GM19240 (cell line): ENCODE measurements at regions not wholly inside any gene's neighbourhood (a gene's known extent, or its start where the extent isn't known, plus 50 kb on each side); places are given as distances from the start of the nearest gene placed in this dataset.
"Not testable (repeated sequence)": the region's sequence is repeated elsewhere in the genome, so short reads cannot be mapped to it uniquely, and the experiment has no call there.

ENCODE experiments used
- DNase-seq: peaks from one replicate; pipeline ENCODE4 v3.0.0; 2011; ENCODE audit warnings: low spot score; ENCODE audit not compliant: insufficient read length

DNA sequence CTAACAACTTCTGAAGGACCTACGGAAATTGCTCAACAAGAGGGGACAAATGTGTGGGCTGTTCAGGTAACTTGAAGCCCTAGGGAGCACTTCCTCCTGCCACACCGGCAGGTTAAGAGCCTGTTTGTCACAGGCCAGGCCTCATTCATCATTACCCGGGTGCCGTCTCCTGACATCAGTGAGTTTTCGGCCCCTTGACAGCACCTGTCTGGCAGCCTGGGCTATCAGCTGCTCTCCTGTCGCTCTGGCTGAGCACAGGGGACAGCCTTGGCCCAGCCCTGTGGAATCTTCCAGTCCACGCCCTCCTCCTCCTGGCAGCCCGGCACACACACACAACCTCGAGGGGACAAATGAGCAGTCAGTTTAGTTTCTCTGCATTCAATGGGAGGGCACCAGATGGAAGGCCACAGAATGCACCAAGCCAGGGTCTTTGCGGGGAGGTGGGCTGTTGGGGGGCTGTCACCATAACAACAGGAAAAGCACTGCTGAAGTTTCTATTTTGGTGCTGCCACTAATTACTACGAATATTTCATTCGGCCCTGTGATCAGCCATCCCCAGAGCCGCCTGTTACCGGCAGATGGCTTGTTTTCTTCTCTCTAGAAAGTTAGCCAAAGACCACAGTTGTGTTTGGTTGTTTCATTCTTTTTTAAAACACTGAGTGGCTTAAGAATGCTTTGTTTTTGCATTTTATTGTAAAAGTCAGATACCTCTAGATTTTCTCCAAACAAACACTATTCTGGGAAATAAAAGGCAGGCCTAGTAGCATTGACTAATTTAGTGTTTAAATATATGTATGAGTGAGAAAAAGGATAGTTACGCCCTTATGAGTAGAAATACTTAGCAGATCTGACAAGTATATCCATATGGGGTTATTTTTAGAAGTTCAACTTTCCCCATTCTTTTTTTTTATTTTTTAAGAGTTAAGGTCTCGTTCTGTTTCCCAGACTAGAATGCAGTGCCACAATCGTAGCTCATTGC lies 189.9 kb upstream of the NDUFV2 start:
- DNase-seq: peak; percentile 9

DNA sequence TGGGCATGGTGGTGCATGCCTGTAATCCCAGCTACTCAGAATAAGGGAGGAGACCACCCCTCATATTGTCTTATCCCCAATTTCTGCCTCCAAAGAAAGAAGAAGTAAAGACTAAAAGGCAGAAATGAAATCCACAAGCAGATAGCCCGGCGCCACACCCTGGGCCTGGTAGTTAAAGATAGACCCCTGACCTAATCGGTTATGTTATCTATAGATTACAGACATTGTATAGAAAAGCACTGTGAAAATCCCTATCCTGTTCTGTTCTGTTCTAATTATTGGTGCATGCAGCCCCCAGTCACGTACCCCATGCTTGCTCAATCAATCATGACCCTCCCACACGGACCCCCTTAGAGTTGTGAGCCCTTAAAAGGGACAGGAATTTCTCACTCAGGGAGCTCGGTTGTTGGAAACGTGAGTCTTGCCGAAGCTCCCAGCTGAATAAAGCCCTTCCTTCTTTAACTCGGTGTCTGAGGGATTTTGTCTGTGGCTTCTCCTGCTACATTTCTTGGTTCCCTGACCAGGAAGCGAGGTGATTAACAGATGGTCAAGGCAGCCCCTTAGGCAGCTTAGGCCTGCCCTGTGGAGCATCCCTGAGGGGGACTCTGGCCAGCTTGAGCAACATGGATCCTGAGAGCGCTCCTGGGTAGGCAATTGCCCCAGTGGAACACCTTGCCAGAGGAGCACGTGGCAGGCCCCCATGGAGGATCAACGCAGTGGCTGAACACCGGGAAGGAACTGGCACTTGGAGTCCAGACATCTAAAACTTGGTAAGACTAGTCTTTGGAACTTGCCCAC lies 188.7 kb upstream of the NDUFV2 start:
- DNase-seq: not testable (repeated sequence)

DNA sequence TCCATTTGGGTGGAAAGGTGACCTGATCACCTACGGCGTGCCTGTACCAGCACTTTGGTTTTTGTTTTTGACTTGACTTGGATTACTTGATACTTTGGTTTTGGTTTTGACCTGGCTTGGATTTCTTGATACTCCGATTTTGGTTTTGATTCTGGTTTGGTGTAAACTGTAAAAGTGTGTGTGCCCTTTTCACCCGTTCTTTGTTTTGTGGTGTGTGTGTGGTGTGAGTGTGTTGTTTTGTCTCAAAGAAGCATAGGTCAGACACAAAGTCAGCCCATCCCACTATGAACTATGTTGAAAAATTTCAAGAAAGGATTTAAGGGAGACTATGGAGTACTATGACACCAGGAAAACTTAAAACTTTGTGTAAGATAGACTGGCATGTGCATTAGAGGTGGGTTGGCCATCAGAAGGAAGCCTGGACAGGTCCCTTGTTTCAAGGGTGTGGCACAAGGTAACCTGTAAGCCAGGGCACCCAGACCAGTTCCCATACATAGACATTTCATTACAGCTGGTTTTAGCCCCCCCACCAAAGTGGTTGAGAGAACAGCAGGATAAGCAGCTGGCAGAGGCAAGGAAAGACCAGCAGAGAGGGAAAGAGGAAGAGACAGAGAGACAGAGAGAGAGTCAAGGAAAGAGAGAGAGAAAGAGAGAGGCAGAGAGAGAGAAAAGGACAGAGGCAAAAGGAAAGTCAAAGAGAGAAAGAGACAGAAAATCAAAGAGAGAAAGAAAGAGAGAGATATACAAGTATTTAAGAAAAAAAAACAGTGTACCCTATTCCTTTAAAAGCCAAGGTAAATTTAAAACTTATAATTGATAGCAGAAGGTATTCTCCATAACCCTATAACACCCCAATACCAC lies 187.9 kb upstream of the NDUFV2 start:
- DNase-seq: not testable (repeated sequence)

DNA sequence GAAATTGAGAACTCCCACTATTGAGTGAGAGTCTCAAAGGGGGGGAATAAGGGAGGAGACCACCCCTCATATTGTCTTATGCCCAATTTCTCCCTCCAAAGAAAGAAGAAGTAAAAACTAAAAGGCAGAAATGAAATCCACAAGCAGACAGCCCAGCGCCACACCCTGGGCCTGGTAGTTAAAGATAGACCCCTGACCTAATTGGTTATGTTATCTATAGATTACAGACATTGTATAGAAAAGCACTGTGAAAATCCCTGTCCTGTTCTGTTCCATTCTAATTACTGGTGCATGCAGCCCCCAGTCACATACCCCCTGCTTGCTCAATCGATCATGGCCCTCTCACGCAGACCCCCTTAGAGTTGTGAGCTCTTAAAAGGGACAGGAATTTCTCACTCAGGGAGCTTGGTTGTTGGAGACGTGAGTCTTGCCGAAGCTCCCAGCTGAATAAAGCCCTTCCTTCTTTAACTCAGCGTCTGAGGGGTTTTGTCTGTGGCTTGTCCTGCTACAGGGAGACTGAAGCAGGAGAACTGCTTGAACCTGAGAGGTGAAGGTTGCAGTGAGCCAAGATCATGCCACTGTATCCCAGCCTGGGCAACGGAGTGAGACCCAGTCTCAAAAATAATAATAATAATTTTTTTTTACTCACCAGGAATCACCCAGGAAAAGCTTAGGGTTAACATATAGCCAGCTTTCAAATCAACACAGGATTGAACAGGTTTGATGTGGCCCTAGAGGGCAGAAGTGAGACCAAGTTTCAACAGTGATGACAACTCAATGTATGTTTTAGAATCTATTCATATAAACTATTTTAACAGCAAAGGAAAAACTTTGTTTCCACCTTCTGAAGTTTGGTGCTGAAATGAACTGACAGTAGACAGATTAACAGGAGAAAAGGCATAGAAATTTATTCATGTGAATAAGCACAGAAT lies 181.4 kb upstream of the NDUFV2 start:
- not testable (repeated sequence) for DNase-seq

DNA sequence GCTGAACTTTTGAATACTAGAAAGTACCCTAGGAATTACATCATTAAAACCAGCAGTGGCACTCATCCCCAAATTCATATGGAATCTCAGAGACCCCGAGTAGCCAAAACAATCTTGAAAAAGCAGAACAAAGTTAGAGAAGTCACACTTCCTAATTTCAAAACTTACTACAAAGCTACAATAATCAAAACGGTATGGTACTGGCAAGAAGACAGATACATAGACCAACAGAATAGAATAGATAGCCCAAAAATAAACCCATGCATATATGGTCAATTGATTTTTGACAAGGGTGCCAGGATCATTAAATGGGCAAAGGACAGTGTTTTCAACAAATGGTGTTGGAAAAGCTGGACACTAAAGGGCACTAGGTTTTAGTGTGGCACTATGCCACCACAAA lies 176.0 kb upstream of the NDUFV2 start:
- no peak for DNase-seq

DNA sequence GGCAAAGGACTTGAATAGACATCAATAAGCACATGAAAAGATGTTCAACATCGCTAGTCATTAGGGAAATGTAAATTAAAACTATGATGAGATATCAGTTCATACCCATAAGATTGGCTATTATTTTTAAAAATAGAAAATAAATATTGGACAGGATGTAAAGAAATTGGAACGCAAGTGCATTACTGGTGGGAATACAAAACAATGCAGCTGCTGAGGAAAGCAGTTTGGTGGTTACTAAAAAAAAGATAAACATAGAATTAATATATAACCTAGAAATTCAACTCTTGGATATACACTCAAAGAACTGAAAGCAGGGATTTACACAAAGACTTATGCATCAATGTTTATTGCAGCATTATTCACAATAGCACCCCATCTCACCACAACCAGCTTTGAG lies 174.5 kb upstream of the NDUFV2 start:
- no peak for DNase-seq

DNA sequence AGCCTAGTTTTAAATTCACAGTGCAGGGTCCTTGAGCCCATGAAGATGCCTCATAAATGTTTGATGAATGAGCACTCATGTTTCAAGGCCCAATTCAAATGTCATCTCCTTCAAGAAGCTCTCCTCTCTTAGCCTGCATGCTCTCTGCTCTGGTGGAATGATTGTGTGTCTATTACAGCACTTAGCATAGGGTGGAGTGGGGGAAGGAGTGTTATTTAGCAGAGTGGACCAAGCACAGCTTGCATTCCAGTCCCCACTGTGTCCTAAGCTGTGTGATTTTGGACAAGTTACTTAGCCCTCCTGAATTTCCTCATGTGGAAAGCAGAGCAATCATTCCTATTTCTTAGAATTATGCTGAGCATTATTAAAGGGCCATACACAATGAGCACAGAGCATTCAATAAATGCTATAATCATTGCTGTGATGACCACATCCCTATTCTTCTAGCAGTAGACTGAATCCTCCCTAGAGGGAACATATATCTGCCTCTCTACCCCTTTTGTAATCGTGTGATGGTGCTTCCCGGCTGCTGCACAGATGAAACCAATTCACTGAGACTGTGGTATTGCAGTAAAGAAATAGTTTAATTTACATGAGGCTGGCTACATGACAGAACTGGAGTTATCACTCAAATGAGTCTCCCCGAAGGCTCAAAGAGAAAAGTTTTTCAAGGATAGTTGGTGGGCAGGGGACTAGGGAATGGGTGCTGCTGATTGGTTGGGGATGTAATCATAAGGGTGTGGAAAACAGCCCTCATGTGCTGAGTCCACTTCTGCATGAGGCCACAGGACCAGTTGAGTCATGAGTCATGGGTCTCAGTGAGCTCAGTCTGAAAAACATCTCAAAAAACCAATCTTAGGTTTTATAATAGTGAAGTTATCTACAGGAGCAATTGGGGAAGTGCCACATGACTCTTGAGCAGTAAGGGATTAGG lies 173.4 kb upstream of the NDUFV2 start:
- DNase-seq: no peak

DNA sequence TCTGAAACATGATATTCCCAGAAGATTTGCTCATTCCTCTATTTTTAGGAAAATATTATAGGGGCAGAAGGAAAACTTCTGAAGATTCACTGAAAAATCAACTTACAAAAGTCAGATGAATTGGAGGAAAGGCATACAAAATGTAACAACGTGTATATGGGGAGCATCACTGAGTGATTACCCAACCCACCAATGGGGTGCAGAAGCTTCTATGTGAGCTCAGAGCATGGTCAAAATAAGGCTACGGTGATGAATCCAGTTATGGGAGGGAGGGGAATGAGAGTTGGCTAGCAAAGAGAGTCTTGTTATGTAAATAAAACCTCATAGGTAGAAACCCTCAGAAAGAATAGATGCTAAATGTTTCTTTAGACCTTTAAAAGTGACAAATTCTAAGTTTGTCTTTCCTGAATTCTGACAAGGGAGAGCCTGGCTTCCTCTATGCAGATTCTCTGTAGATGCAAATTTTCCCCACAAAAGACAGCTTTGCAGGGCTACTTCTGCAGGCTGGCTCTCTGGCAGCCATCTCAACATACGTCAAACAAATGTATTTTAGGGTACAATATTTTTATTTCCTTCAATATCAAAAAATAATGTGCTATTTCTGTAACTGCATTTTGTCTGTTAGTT lies 171.4 kb upstream of the NDUFV2 start:
- no peak for DNase-seq

DNA sequence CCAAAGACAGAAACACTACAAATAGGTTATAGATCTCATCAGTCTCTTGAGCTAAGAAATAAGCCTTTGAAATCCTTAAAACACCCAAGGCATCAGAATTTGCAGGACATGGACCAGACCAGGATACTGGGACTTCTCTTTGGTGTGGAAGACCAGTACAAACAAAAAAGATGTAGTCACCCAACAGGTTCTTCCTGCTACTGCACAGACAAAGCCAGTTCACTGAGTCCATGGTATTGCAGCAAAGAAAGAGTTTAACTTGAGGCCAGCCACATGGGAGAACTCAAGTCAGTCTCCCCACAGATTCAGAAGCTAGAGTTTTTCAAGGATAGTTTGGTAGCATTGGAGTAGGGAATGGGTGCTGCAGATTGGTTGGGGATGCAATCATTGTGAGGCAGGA lies 169.6 kb upstream of the NDUFV2 start:
- DNase-seq: no peak

DNA sequence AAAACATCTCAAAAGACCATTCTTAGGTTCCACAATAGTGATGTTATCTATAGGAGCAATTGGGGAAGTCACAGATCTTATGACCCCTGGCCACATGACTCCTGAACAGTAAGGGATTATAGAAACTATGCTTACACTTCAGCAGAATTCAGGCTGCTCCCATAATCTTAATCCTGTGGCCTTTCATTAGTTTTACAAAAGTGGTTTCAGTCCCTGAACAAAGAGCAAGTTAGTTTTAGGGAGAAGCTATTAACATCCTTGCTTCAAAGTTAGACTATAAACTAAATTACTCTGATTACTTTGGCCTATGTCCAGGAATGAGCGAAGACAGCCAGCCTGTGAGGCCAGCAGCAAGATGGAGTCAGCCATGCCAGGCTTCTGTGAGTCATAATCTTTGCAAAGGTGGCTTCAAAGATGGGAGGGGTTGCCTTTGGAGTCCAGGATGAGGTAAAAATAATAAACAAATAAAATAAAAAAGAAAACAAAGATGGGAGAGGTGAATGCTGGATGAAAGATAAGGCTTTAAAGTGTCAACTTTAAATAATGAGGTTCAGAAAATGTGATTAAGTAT lies 168.7 kb upstream of the NDUFV2 start:
- DNase-seq: no peak

DNA sequence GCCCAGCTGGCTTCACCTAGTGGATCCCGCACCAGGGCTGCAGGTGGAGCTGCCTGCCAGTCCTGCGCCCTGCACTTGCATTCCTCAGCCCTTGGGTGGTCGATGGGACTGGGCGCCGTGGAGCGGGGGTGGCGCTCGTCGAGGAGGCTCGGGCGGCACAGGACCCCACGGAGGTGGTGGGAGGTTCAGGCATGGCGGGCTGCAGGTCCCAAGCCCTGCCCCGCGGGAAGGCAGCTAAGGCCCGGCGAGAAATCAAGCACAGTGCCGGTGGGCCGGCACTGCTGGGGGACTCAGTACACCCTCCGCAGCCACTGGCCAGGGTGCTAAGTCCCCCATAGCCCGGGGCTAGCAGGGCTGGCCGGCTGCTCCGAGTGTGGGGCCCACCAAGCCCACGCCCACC lies 167.2 kb upstream of the NDUFV2 start:
- DNase-seq: not testable (repeated sequence)

DNA sequence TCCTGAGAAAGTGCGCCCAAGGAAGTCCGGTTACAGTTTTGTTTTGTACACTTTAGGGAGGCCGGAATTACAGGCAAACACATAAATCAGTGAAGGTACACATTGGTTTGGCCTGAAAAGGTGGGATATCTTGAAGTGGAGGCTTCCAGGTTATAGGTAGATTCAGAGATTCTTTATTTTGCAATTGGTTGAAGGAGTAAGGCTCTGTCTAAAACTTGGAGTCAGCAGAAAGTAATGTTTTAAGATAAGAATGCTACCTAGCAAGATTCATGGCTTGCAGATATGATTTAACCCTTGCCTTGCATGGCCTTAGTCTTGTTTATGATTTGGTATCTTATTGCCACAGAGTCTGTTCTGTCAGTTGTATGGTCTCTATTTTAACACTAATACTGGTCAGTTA lies 165.9 kb upstream of the NDUFV2 start:
- DNase-seq: no peak

DNA sequence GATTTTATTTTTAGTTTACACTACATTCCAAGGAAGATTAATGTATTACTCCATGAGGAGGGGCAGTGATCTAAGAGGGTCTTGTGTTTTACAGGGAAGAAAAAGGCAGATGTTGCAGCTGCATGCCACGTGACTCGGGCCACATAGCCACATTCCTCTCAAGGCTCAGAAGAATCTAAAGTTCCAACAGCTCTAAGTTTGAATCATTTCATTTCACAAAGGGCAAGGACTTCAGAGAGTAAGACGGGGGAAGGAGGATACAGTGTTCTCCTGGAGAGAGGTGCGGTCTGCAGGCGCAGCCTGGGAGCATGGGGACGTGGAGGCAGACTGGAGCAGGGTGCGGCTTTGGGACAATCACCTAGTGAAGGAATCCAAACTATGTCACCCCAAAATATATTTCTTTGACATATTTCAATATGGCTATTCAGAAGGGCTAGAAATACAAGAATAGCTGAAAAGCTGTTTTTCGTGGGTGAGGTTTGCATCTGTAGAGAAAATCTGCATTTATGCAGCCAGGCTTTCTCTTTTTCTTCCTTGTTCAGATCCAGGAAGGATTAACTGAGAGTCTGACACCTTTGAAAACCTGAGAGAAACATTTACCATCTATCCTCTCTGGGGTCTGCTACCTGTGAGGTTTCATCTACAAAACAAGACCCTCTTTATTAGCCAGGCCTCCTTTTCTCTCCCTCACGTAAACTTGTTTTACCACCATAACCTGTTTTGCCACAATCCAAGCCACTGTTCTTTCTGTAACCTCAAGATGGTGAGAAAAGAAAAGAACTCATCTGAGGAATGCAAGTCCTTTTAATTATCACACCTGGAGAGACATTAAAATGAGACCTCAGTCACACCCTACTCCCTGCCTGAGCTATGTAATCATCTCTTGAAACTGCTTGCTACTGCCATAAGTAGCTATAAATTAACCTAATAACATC lies 165.1 kb upstream of the NDUFV2 start:
- DNase-seq: no peak

DNA sequence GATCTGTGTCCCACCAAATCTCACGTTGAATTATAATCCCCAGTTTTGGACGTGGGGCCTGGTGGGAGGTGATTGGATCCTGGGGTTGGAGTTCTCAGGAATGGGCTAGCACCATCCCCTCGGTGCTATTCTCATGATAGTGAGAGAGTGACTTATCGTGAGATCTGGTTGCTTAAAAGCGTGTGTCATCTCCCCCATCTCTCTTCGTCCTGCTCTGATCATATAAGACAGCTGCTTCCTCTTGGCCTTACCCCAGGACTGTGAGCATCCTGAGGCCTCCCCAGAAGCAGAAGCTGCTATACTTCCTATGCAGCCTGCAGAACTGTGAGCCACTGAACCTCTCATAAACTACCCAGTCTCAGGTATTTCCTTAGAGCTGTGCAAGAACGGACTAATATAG lies 163.7 kb upstream of the NDUFV2 start:
- DNase-seq: no peak

DNA sequence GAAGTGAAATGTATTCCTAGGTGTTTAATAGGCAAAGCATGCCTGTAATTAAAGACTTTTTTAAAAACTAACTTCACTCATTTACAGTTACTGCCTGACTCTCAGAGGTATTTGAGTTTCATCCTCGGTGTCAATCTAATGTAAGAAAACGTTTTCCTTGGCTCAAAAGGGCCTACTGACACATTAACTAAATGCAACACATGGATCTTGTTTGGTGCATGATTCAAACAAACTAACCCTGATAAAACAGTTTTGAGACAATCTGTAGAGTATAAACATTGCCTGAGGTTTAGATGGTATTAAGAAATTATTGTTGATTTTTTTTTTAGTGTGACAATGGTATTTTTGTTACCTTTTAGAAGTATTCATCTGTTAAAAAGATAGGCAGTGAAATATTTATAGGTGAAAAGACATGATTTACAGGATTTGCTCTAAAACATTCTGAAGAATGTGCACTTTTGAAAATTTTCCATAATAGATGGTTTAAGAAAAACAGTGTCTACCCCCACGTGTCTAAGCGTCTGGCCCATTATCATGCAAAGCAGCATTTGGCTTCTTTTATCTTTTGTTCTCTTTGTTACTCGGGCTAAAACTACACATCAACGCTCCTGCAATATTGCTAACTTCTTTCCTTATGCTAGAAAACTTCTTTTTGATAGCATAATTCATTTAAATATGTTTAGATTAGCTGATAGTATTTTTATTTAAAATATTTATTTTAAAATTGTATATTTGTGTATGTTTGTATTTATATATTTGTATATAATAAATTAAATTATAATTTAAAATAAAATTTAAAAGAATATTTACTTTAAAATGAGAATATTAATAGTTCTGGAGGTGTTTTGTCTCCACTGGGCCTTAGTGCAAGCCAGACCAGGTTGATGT lies 160.2 kb upstream of the NDUFV2 start:
- no peak for DNase-seq

DNA sequence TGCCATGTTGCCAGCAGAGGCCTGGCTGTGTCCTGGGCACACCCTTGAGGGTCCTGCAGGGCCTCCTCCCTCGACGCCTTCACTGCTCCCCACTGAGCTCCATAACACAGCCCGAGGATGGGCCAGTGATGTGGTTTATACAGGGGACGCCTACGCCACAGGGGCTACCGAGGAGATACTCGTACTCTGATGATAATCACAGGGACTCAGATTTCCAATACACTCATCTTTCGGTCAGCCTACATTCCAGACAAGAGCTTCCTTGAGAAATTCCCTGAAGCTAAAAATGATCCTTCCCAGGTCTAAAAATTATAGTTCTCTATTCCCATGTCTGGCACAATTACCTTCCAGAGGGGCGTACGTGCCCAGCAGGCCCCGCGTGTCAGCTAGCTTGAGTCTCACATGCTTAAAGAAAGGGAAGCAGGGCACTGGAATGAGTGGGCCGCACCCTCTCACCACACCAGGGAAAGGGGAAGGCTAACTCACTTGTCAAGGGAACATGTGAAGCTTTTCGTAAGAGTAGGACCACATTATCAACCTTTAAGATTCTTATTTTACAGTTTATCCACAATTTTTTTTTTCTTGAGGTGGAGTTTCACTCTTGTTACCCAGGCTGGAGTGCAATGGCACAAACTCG lies 159.5 kb upstream of the NDUFV2 start:
- no peak for DNase-seq
